GM20000 (cell line): ENCODE measurements at regions not wholly inside any gene's neighbourhood (a gene's known extent, or its start where the extent isn't known, plus 50 kb on each side); places are given as distances from the start of the nearest gene placed in this dataset.

Experiments used
- DNase-seq: peaks from one replicate; pipeline ENCODE4 v3.0.0; 2012; ENCODE audit warnings: low spot score
- TF ChIP-seq, protein P1 (sequence below): IDR thresholded peaks from 2 replicates; pipeline ENCODE4 v1.5.1; 2012; ENCODE audit warnings: mild to moderate bottlenecking, control low read depth; ENCODE audit errors: extremely low read depth, missing control alignments

- DNase-seq: no peak
- TF ChIP-seq, protein P1, sequence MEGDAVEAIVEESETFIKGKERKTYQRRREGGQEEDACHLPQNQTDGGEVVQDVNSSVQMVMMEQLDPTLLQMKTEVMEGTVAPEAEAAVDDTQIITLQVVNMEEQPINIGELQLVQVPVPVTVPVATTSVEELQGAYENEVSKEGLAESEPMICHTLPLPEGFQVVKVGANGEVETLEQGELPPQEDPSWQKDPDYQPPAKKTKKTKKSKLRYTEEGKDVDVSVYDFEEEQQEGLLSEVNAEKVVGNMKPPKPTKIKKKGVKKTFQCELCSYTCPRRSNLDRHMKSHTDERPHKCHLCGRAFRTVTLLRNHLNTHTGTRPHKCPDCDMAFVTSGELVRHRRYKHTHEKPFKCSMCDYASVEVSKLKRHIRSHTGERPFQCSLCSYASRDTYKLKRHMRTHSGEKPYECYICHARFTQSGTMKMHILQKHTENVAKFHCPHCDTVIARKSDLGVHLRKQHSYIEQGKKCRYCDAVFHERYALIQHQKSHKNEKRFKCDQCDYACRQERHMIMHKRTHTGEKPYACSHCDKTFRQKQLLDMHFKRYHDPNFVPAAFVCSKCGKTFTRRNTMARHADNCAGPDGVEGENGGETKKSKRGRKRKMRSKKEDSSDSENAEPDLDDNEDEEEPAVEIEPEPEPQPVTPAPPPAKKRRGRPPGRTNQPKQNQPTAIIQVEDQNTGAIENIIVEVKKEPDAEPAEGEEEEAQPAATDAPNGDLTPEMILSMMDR: no peak
Observed at GRCh38 chr2:222100704-222101699, 197.8 kb downstream of the PAX3 start.

DNA sequence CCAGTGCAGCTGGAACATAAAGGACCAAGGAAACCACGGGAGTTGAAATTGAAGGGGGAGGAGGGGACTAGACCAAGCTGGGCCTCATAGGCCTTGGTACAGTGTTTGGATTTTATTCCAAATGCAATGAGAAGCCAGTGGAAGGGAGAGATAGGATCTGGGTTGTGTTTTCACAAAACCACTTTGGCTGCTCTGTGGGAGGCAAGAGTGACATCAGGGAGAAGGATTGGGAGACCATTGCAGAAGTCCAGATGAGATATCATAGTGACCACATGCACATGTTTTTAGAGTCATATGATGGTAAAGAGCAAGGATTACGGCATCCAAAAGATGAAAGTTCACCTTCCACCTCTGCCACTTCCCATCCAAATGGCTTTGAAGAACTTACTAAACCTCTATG lies 210.2 kb downstream of the PAX3 start:
- TF ChIP-seq, protein P1: no peak
- no peak for DNase-seq

GRCh38 chr2:222087998-222088397 lies 210.8 kb downstream of the PAX3 start:
- DNase-seq: no peak
- TF ChIP-seq, protein P1: no peak

DNA sequence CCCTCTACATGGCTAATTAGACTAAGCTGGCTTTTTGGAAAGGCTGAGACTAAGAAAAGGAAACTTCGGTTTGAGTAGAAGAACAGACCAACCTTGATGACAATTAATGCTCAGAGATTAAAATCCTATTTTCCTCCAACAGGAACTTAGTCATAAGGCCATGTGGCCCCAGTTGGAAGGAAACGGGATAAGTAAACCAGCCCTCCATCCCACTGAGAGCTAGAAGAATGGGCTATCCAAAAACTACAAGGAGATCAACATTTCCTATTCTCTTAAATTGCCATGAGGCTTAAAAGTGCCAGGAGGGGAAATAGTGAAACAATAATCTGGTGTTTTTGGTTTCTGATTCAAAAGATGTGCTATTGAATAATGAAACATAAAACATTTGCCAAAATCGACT lies 216.6 kb downstream of the PAX3 start:
- TF ChIP-seq, protein P1: no peak

GRCh38 chr2:222080141-222080540 lies 218.7 kb downstream of the PAX3 start:
- no peak for DNase-seq
- TF ChIP-seq, protein P1: no peak

More for the DNA sequence above, 216.6 kb downstream of the PAX3 start:
- no peak for DNase-seq

DNA sequence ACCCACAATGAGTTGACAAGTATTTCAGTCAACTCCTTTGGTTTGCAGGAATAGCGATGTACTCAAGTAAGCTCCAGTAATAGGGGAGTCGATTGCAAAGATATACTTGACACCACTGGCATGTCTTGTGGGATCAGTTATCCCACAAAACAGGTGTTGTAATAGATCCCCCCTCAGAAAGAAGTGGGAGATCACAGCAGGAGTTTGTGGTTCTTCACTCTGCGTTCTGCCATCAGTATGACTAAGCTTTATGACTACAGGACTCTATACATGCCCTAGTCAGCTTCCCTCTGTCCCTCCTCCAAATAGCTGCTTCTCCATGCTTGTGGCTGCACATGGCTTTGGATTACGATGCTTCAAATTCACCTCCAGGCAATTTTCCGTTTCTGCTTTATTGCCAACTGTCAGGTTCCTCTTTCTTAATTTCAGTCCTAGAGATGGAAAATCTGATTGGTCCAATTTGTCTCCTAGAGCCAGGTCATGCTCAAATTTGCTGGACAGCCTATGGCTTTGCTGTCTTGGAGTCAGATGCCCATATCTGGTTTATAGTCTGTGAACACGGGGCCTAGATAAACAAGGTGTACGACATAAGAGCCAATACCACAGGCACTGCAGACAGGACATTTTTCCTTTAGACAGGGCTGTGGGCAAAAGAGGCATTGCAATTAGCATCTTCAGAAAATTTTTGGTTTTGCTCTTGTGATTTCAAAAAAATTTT lies 221.7 kb downstream of the PAX3 start:
- TF ChIP-seq, protein P1: no peak
- no peak for DNase-seq

DNA sequence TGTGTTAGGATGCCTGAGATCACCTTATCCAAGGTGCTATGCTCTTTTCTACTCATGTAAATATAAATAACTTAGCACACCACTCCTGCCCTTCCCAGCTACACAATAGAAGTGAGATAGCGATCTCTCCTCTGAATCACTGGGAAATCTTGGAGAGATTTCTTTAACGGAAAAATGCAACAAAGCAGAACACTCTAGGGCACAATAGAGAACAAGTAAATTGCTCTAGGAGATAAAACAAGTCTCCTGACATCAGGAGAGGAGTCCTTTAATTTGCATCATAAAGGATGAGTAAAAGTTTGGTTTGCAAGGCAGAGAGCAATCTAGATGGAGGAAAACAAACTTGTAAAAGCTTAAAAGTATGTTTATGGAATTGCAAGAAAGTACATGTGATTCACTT lies 224.1 kb downstream of the PAX3 start:
- DNase-seq: no peak

More for the DNA sequence above, 224.1 kb downstream of the PAX3 start:
- TF ChIP-seq, protein P1: no peak
